ENCODE measurements at regions not wholly inside any gene's neighbourhood (a gene's known extent, or its start where the extent isn't known, plus 50 kb on each side); places are given as distances from the start of the nearest gene placed in this dataset.
"Not testable (repeated sequence)": the region's sequence is repeated elsewhere in the genome, so short reads cannot be mapped to it uniquely, and the experiment has no call there.

DNA sequence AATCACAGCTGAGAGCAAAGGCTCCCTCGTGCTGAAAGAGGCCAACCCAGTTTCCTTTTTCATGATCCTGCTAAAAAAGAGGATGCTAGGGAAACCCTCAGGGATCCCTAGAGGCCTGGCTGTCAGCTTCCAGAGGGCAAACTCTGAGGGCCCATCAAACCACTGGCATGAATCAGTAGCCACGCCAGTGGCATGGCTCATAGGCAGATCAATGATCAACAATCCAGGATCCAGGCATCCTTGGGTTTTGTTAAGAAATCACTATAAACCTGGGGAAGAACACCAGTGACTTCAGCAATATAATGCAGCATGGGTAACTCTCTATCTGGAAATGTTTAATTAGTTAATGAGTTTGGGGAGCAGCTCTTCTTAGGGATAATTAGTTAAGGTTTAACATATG is 286.5 kb downstream of the C1D start:
- no peak for TF ChIP-seq TAF1 (conservative IDR thresholded peaks at IDR 0.05)
- no peak for TF ChIP-seq FOXA2 (IDR thresholded peaks at IDR 0.05)
- no peak for TF ChIP-seq RXRA (IDR thresholded peaks at IDR 0.05)
- TF ChIP-seq HNF4G (IDR thresholded peaks at IDR 0.05): no peak
- TF ChIP-seq FOXA1 (IDR thresholded peaks at IDR 0.05): no peak
- no peak for TF ChIP-seq RAD21 (IDR thresholded peaks at IDR 0.05)
- no peak for TF ChIP-seq YY1 (IDR thresholded peaks at IDR 0.05)
- no peak for TF ChIP-seq HNF4A (conservative IDR thresholded peaks at IDR 0.05)
- TF ChIP-seq JUND (IDR thresholded peaks at IDR 0.05): no peak
- TF ChIP-seq, protein P1, sequence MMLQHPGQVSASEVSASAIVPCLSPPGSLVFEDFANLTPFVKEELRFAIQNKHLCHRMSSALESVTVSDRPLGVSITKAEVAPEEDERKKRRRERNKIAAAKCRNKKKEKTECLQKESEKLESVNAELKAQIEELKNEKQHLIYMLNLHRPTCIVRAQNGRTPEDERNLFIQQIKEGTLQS (IDR thresholded peaks at IDR 0.05): no peak
- TF ChIP-seq, protein P2, sequence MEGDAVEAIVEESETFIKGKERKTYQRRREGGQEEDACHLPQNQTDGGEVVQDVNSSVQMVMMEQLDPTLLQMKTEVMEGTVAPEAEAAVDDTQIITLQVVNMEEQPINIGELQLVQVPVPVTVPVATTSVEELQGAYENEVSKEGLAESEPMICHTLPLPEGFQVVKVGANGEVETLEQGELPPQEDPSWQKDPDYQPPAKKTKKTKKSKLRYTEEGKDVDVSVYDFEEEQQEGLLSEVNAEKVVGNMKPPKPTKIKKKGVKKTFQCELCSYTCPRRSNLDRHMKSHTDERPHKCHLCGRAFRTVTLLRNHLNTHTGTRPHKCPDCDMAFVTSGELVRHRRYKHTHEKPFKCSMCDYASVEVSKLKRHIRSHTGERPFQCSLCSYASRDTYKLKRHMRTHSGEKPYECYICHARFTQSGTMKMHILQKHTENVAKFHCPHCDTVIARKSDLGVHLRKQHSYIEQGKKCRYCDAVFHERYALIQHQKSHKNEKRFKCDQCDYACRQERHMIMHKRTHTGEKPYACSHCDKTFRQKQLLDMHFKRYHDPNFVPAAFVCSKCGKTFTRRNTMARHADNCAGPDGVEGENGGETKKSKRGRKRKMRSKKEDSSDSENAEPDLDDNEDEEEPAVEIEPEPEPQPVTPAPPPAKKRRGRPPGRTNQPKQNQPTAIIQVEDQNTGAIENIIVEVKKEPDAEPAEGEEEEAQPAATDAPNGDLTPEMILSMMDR (IDR thresholded peaks at IDR 0.05; ENCODE audit: low read depth, low read length, missing input control): no peak
- TF ChIP-seq, protein P3, sequence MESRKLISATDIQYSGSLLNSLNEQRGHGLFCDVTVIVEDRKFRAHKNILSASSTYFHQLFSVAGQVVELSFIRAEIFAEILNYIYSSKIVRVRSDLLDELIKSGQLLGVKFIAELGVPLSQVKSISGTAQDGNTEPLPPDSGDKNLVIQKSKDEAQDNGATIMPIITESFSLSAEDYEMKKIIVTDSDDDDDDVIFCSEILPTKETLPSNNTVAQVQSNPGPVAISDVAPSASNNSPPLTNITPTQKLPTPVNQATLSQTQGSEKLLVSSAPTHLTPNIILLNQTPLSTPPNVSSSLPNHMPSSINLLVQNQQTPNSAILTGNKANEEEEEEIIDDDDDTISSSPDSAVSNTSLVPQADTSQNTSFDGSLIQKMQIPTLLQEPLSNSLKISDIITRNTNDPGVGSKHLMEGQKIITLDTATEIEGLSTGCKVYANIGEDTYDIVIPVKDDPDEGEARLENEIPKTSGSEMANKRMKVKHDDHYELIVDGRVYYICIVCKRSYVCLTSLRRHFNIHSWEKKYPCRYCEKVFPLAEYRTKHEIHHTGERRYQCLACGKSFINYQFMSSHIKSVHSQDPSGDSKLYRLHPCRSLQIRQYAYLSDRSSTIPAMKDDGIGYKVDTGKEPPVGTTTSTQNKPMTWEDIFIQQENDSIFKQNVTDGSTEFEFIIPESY (IDR thresholded peaks at IDR 0.05): no peak
- H3K9ac ChIP-seq (ENCODE audit: low read depth in 1 of 2, low read length in 2 of 2): no peak overlapping the region
- H3K9me3 ChIP-seq (ENCODE audit: control insufficient read depth in 4 of 4, low read length in 3 of 4): no peaks in the 10 kb centered on the region
- H3K4me3 ChIP-seq (ENCODE audit: low read depth in 1 of 3, low read length in 3 of 3): no peak overlapping the region
- H3K27me3 ChIP-seq (ENCODE audit: control insufficient read depth in 4 of 4, insufficient read depth in 4 of 4, low read length in 3 of 4): no peaks in the 10 kb centered on the region
- H3K4me1 ChIP-seq (ENCODE audit: control insufficient read depth in 4 of 4, insufficient read depth in 4 of 4, low read length in 3 of 4): no peaks in the 10 kb centered on the region
- DNase-seq (ENCODE audit: low spot score): no peak
- H3K27ac ChIP-seq (ENCODE audit: low read depth in 1 of 2, low read length in 2 of 2): no peak overlapping the region
- no peaks in the 10 kb centered on the region for H3K36me3 ChIP-seq (ENCODE audit: control insufficient read depth in 4 of 4, insufficient read depth in 3 of 4, low read depth in 1 of 4, low read length in 3 of 4)
- WGBS: 63% methylated on average over 2 of the region's 2 CpGs

DNA sequence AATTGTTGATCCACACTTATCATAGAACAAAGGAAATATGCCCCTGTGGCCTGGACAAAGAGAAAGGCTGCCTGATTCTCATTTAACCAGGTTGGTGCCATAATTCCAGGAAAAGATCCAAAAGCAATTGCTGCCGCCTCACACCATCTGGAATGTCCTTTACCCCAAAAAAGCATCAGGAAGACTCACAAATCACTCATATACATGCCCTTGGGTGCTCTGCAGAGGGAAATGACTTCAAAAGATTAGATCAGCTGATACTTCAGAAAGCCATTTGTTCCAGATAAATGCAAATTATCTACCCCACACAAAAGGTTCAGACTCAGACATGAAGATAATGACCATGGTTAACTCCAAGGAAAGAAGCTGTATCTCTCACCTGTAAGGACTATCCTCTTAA is 285.8 kb downstream of the C1D start:
- Histone ChIP-seq H3K36me3 (ENCODE audit: control insufficient read depth in 4 of 4, insufficient read depth in 3 of 4, low read depth in 1 of 4, low read length in 3 of 4) (no peaks in the 10 kb centered on the region), H3K4me1 (ENCODE audit: control insufficient read depth in 4 of 4, insufficient read depth in 4 of 4, low read length in 3 of 4) (no peaks in the 10 kb centered on the region), H3K27me3 (ENCODE audit: control insufficient read depth in 4 of 4, insufficient read depth in 4 of 4, low read length in 3 of 4) (no peaks in the 10 kb centered on the region), H3K9ac (ENCODE audit: low read depth in 1 of 2, low read length in 2 of 2) (no peak overlapping the region), H3K4me3 (ENCODE audit: low read depth in 1 of 3, low read length in 3 of 3) (no peak overlapping the region), H3K9me3 (ENCODE audit: control insufficient read depth in 4 of 4, low read length in 3 of 4) (no peaks in the 10 kb centered on the region), H3K27ac (ENCODE audit: low read depth in 1 of 2, low read length in 2 of 2) (no peak overlapping the region)
- no peak for DNase-seq (ENCODE audit: low spot score)
- TF ChIP-seq FOXA1 (IDR thresholded peaks at IDR 0.05) (no peak), HNF4G (IDR thresholded peaks at IDR 0.05) (no peak), GABPA (IDR thresholded peaks at IDR 0.05 in 1 of 2, conservative IDR thresholded peaks at IDR 0.05 in 1 of 2) (no peak), RXRA (IDR thresholded peaks at IDR 0.05) (no peak), TAF1 (conservative IDR thresholded peaks at IDR 0.05) (no peak)
- 85% methylated on average over 1 of the region's 1 CpG for WGBS

DNA sequence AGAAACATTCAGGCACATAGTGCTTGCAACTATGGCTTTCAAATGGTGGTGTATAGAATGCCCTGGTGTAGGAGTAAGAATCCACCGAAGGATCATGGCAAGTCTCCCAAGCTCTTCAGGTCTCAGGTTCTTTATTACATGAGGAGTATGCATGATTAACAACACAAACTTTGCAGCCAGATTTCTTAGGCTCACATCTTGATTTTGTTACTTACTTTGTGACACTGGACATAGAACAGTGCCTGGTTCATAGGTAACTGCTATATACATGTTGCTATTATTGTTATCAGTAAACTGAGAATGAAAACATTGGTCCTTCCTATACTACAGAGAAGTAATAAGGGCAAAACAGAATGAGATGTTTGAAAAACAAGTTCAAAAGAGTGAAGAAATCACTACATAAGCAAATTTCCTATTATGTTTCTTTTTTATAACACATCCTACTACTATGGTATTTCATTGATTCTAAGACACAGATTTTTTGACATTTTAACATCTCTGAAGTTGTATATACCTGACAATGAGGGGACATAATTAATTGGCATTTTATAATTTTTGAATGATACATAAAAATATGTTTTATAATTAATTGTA is 284.9 kb downstream of the C1D start:
- H3K27ac ChIP-seq (ENCODE audit: low read depth in 1 of 2, low read length in 2 of 2): no peak overlapping the region
- no peaks in the 10 kb centered on the region for H3K36me3 ChIP-seq (ENCODE audit: control insufficient read depth in 4 of 4, insufficient read depth in 3 of 4, low read depth in 1 of 4, low read length in 3 of 4)
- WGBS: 98% methylated on average over 1 of the region's 1 CpG
- no peak for TF ChIP-seq JUND (IDR thresholded peaks at IDR 0.05)
- TF ChIP-seq HNF4G (IDR thresholded peaks at IDR 0.05): no peak
- no peak for TF ChIP-seq EGR1 (IDR thresholded peaks at IDR 0.05; ENCODE audit: low read depth in 2 of 2)
- TF ChIP-seq FOXA1 (IDR thresholded peaks at IDR 0.05): no peak
- no peak for TF ChIP-seq YY1 (IDR thresholded peaks at IDR 0.05)
- no peak overlapping the region for H3K4me3 ChIP-seq (ENCODE audit: low read depth in 1 of 3, low read length in 3 of 3)
- H3K27me3 ChIP-seq (ENCODE audit: control insufficient read depth in 4 of 4, insufficient read depth in 4 of 4, low read length in 3 of 4): no peaks in the 10 kb centered on the region
- H3K9ac ChIP-seq (ENCODE audit: low read depth in 1 of 2, low read length in 2 of 2): no peak overlapping the region
- no peaks in the 10 kb centered on the region for H3K4me1 ChIP-seq (ENCODE audit: control insufficient read depth in 4 of 4, insufficient read depth in 4 of 4, low read length in 3 of 4)
- H3K9me3 ChIP-seq (ENCODE audit: control insufficient read depth in 4 of 4, low read length in 3 of 4): no peaks in the 10 kb centered on the region
- DNase-seq (ENCODE audit: low spot score): no peak

DNA sequence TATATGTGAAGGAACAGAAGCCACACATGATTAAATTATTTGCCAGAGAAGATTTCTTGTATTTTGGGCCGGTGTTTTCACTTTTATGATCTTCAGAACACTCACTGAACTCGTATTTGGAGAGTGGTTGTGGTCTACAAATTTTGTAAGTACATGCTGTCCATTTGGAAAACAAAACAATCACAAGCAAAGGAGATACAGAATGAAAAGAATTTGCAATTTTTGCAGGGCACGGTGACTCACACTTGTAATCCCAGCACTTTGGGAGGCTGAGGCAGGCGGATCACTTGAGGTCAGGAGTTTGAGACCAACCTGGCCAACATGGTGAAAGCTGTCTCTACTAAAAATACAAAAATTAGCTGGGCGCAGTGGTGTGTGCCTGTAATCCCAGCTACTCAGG is 282.0 kb downstream of the C1D start:
- 84% methylated on average over 5 of the region's 5 CpGs for WGBS
- peaks cover 0 to 13% (median 0%) of the 10 kb centered on the region in 4 donors for H3K27me3 ChIP-seq (ENCODE audit: control insufficient read depth in 4 of 4, insufficient read depth in 4 of 4, low read length in 3 of 4)
- not testable (repeated sequence) for H3K9ac ChIP-seq (ENCODE audit: low read depth in 1 of 2, low read length in 2 of 2); H3K9me3 ChIP-seq (ENCODE audit: control insufficient read depth in 4 of 4, low read length in 3 of 4); H3K4me1 ChIP-seq (ENCODE audit: control insufficient read depth in 4 of 4, insufficient read depth in 4 of 4, low read length in 3 of 4); H3K36me3 ChIP-seq (ENCODE audit: control insufficient read depth in 4 of 4, insufficient read depth in 3 of 4, low read depth in 1 of 4, low read length in 3 of 4); H3K27ac ChIP-seq (ENCODE audit: low read depth in 1 of 2, low read length in 2 of 2); DNase-seq (ENCODE audit: low spot score); H3K4me3 ChIP-seq (ENCODE audit: low read depth in 1 of 3, low read length in 3 of 3)
